GM12891 (cell line): ENCODE measurements at regions not wholly inside any gene's neighbourhood (a gene's known extent, or its start where the extent isn't known, plus 50 kb on each side); places are given as distances from the start of the nearest gene placed in this dataset.

ENCODE experiments used
- DNase-seq: peaks from one replicate; pipeline ENCODE4 v3.0.0; 2011; ENCODE audit warnings: low spot score; ENCODE audit not compliant: insufficient read length
- FAIRE-seq: peaks from 2 replicates; lab custom pipeline; 2011; peaks lifted over from hg19 to GRCh38; lab: Jason Lieb, UNC
- PAX5 ChIP-seq: IDR thresholded peaks from 2 replicates; pipeline ENCODE4 v1.6.1; 2011; ENCODE audit warnings: low read length, moderate library complexity, mild to moderate bottlenecking; ENCODE audit not compliant: insufficient read depth, severe bottlenecking
- POLR2A ChIP-seq: IDR thresholded peaks from 2 replicates; pipeline ENCODE4 v1.6.1; 2011; ENCODE audit warnings: low read depth, low read length, control low read depth
- POLR2AphosphoS5 ChIP-seq: IDR thresholded peaks from 2 replicates; pipeline ENCODE4 v1.6.1; 2011; ENCODE audit warnings: low read depth, low read length, control low read depth
- POU2F2 ChIP-seq: IDR thresholded peaks from 2 replicates; pipeline ENCODE4 v1.6.1; 2011; ENCODE audit warnings: low read depth, mild to moderate bottlenecking, control low read depth, low read length, moderate library complexity
- SPI1 ChIP-seq: IDR thresholded peaks from 2 replicates; pipeline ENCODE4 v1.6.1; 2011; ENCODE audit warnings: low read depth, low read length, control low read depth
- TAF1 ChIP-seq: IDR thresholded peaks from 2 replicates; pipeline ENCODE4 v1.6.1; 2011; ENCODE audit warnings: low read depth, low read length, control low read depth

- TF ChIP-seq TAF1: no peak
- no peak for TF ChIP-seq POU2F2
- FAIRE-seq (no peak), DNase-seq (no peak)
Observed at GRCh38 chr13:29698106-29698505, 102.6 kb upstream of the SLC7A1 start.

GRCh38 chr13:29696606-29697005, 101.1 kb upstream of the SLC7A1 start:
- DNase-seq (no peak), FAIRE-seq (no peak)
- TF ChIP-seq POLR2AphosphoS5 (no peak), TAF1 (no peak), POU2F2 (no peak), SPI1 (no peak)

- DNase-seq (no peak), FAIRE-seq (no peak)
- no peak for TF ChIP-seq POLR2AphosphoS5
- no peak for TF ChIP-seq POLR2A
- no peak for TF ChIP-seq POU2F2
- TF ChIP-seq SPI1: no peak
- TF ChIP-seq PAX5: no peak
- TF ChIP-seq TAF1: no peak
Observed at GRCh38 chr13:29693275-29693945, 97.9 kb upstream of the SLC7A1 start.

- DNase-seq: no peak
- FAIRE-seq: no peak
- TF ChIP-seq POLR2A: no peak
- TF ChIP-seq TAF1: no peak
- no peak for TF ChIP-seq POLR2AphosphoS5
- no peak for TF ChIP-seq SPI1
- TF ChIP-seq POU2F2: no peak
- TF ChIP-seq PAX5: no peak
Observed at GRCh38 chr13:29689548-29689947, 94.1 kb upstream of the SLC7A1 start.

- DNase-seq (no peak), FAIRE-seq (no peak)
- no peak for TF ChIP-seq POU2F2
Observed at GRCh38 chr13:29688193-29688592, 92.7 kb upstream of the SLC7A1 start.

- DNase-seq: no peak
- TF ChIP-seq PAX5 (no peak), POLR2A (no peak), TAF1 (no peak), POLR2AphosphoS5 (no peak), SPI1 (no peak), POU2F2 (no peak)
- no peak for FAIRE-seq
Observed at GRCh38 chr13:29684441-29684840, 89.0 kb upstream of the SLC7A1 start.

GRCh38 chr13:29683041-29683440, 87.6 kb upstream of the SLC7A1 start:
- DNase-seq: no peak
- FAIRE-seq: no peak
- TF ChIP-seq TAF1: no peak
- no peak for TF ChIP-seq POLR2A
- no peak for TF ChIP-seq SPI1
- TF ChIP-seq PAX5: no peak

GRCh38 chr13:29681864-29682263, 86.4 kb upstream of the SLC7A1 start:
- FAIRE-seq (no peak), DNase-seq (no peak)
- TF ChIP-seq POU2F2: no peak
- TF ChIP-seq PAX5: no peak
- no peak for TF ChIP-seq POLR2AphosphoS5
- no peak for TF ChIP-seq SPI1
- no peak for TF ChIP-seq POLR2A
- no peak for TF ChIP-seq TAF1

- DNase-seq: no peak
- TF ChIP-seq PAX5 (no peak), SPI1 (no peak)
- FAIRE-seq: no peak
Observed at GRCh38 chr13:29679396-29680053, 84.0 kb upstream of the SLC7A1 start.

- no peak for FAIRE-seq
- TF ChIP-seq TAF1: no peak
- no peak for TF ChIP-seq SPI1
- TF ChIP-seq POU2F2: no peak
- TF ChIP-seq POLR2AphosphoS5: no peak
- no peak for TF ChIP-seq PAX5
- no peak for TF ChIP-seq POLR2A
- DNase-seq: no peak
Observed at GRCh38 chr13:29677627-29678026, 82.1 kb upstream of the SLC7A1 start.

- no peak for FAIRE-seq
- DNase-seq: no peak
- TF ChIP-seq POU2F2: no peak
- TF ChIP-seq POLR2A: no peak
- no peak for TF ChIP-seq POLR2AphosphoS5
- TF ChIP-seq SPI1: no peak
- no peak for TF ChIP-seq TAF1
- no peak for TF ChIP-seq PAX5
Observed at GRCh38 chr13:29676941-29677452, 81.5 kb upstream of the SLC7A1 start.

GRCh38 chr13:29676535-29676934, 81.0 kb upstream of the SLC7A1 start:
- DNase-seq: no peak
- FAIRE-seq: no peak
- TF ChIP-seq PAX5 (no peak), POU2F2 (no peak), TAF1 (no peak)
